NCI-H2081 (cell line): ENCODE measurements at regions not wholly inside any gene's neighbourhood (a gene's known extent, or its start where the extent isn't known, plus 50 kb on each side); places are given as distances from the start of the nearest gene placed in this dataset.

Source experiments
- DNase-seq, 2 experiments: peaks; one replicate each; lab custom pipeline; 2025; lab: John Stamatoyannopoulos, UW

DNA sequence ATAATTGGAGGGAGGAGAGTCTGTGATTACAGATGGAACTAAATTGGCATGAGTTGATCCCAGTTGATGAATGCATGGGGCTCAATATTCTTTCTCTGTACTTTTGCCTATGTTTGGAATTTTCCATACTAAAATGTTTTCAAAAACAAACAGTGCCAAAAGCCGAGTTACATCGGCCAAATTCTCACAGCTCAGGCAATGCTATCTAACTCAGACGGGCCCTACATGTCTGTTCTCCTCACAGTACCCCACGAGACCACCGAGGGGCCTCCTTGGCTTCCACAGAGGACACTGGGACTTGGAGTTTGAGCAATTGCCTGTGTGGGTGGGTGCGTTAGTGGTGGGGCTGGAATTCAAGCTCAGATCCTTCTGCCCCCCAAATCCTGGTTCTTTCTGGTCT is 413.2 kb downstream of the CDH26 start:
- no peak for DNase-seq

- DNase-seq, result no peak
Measured at GRCh38 chr20:60372275-60372674, 414.1 kb downstream of the CDH26 start.

- DNase-seq, result no peak
Measured at GRCh38 chr20:60372822-60373221, 414.6 kb downstream of the CDH26 start.

GRCh38 chr20:60378620-60379019 is 420.4 kb downstream of the CDH26 start:
- no peak for DNase-seq

- no peak for DNase-seq
Measured at GRCh38 chr20:60381643-60382400, 423.6 kb downstream of the CDH26 start.

DNA sequence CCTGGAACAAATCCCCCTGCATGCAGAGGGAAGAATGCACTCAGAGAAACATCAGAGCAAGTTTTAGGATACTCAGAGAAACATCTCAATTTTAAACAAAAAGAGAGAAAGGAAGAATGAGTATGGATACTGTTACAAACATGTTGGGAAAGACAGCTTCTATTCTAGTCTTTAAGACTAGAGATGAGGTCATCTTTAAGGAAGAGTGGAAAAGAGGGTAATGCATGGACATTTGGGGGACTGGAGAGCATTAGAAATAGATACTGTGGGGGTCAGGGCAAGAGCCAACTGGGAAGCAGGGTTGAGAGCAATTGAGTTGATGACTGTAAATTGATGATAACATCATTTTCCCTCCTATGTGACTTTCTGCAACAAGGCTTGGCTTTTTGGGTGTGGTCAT is 431.2 kb downstream of the CDH26 start:
- no peak for DNase-seq

GRCh38 chr20:60389882-60390281 is 431.7 kb downstream of the CDH26 start:
- DNase-seq, result no peak

DNA sequence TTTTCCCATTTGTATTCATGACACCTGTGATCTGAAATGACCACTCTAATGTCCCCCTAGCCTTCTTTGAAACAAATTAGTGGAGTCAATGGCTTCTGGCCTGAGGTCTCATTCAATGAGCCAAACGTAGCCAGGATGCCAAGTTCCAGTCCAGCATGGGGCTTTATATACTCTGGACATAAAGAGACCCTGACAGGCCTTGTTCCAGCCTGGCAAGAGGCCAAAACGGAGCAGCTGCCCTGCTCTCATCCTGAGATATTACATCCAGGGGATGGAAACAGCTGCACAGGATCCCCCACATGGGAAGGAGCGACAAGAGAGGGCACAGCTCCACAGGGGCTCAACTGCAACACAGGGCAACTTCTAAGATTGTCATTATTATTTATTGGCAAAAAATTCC is 437.8 kb downstream of the CDH26 start:
- peak in 1 of 2 experiments; percentile 55 for DNase-seq

DNA sequence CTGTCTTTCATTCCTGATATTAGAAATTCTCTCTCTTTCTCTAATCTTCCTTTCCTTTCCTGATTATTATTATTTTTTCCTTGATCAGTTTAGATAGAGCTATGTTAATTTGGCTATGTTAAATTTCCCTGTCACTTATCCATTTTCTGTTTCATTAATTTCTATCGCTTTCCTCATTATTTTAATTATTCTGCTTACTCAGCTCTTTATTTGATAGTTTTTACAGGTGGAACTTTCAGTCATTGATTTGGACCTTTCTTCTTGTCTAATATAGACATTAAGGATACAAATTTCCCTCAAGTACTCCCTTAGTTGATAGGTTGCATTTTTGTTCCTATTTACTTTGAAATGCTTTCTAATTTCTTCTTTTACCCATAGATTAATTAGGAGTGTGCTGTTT is 442.3 kb downstream of the CDH26 start:
- DNase-seq, result no peak

- no peak for DNase-seq
Measured at GRCh38 chr20:60402189-60403058, 444.2 kb downstream of the CDH26 start.

DNA sequence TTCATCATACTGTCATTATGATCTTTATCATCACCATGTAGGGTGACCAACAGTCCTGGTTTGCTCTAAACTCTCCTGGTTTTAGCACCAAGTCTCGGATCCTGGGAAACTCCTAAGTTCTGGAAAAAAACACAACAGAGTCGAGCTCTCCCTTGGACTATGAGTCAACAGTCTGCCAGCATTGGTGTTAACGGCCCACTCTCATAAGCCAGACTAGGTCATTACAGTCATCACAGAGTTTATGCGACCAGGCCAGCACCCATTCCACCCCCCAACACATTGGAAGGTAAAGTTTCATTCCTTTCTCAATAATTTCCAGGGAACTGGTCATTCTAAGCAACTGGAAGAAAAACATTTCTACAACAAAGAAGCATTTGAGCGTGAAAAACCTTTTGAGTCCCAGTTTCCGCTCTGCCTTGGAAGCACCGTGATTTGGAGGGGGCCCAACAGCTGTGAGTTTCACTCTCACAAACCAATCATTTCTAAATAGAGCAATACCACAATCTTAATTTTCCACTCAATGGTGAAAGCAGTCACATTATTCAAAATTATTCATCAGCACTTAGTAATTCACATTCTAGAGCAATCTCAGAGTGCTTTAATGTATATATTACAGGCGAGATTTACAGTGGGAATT is 445.0 kb downstream of the CDH26 start:
- no peak for DNase-seq

DNA sequence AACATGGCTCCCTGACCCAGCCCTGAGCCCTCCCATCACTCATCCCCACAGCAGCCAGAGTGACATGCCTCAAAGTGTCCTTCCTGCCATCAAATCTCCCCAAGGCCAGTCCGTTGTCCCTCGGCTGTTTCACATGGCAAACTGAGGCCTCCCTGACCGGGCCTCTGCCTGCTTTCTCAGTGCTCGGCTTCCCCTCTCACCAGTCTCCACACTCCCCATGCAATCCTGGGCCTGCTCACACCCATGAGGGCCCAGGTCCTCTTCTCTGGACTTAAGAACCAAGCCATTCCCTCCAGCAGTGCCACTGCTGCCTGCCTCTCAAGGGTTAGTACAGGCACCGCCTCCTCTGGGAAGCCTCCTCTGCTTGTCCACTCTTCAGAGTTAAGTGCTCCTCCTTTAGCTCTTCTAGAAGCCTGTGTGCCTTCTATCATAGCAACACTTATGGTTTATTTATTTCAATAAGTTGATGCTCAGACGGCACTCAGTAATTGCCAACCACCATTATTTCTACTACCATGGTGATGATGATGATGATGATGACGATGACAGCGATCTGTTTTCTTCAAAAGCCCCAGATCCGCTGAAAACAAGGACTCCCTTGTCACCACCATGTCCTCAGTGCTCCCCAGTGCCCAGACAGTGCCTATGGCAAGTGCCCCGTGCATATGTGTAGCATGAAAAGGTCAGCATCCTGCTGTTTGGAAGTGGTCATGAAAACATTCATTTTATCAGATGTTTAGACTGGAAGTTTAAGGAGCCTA is 449.0 kb downstream of the CDH26 start:
- DNase-seq, result no peak

DNA sequence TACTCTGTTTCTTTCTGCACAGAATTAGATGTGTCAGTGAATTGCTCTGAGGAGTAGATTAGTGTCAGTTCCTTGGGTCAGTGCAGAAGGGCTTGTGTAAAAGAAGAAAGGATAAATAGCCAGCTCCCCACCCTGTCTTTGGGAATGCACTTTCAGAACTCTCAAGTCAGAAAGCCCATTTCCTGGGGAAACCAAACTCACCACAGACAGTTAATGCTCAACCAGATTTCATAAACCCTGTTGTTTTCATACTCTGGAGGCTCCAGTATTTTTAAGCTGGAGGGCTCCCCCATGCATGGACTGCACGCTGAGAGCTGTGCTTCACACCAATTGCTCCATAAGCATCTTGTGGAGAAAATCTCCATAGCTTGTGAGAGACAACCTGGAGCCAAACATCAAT is 449.7 kb downstream of the CDH26 start:
- no peak for DNase-seq

DNA sequence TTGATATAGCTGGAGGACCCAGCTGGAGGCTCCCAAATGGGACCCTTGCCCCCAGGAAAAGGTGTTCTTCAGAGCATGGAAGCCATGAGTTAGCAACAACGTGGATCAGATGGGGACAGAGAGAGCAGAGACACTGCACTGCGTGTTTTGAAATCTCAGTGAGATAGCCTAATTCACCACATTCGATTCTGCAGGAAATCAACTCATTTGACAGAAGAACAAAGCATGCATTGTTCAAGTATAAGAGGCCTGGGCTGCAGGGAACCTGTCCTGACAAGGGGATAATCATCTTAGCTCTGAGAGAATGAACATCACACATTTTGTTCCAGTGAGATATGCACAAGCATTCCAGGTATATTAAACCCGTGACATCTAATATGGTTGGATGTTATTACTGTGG is 450.2 kb downstream of the CDH26 start:
- DNase-seq, result no peak

GRCh38 chr20:60410618-60411264 is 452.5 kb downstream of the CDH26 start:
- DNase-seq, result no peak

GRCh38 chr20:60411813-60412212 is 453.6 kb downstream of the CDH26 start:
- no peak for DNase-seq

DNA sequence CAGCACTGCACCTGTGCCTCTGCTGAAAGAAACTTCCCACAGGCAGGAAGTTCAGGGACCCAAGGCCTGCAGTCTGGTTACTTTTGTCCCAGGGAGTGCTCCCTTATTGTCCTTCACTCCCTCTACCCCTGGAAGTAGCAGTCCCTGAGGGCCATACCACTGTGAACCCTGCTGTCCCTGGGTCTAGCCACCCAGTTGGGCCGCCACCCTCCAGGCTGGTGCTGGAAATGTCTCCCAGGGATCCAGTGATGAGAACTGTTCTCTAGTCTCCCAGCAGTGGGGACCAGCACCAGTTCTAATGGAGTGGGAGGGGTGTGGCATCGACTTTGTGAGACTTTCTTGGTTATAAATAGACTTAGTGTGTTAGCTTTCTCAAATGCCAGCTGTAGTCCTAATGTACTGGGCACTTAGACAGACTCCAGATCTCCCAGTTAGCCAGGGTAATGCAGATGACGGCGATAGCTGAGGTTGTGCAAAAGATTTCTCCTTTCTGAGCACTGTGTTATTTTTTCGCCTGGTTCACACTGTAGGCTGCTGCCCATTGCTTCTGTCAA is 462.5 kb downstream of the CDH26 start:
- DNase-seq, result no peak

- no peak for DNase-seq
Measured at GRCh38 chr20:60422848-60423247, 464.6 kb downstream of the CDH26 start.

- DNase-seq, result no peak
Measured at GRCh38 chr20:60424267-60424902, 466.2 kb downstream of the CDH26 start.

- no peak for DNase-seq
Measured at GRCh38 chr20:60427516-60427915, 469.3 kb downstream of the CDH26 start.

GRCh38 chr20:60428651-60429050 is 470.4 kb downstream of the CDH26 start:
- DNase-seq, result no peak
